Stomach (tissue), 4 donors: ENCODE measurements at regions not wholly inside any gene's neighbourhood (a gene's known extent, or its start where the extent isn't known, plus 50 kb on each side); places are given as distances from the start of the nearest gene placed in this dataset.

Experiments
- EP300 ChIP-seq: sonication (generic); formaldehyde crosslinking; IDR thresholded peaks from one replicate; pipeline ENCODE4 v1.6.1; 2017; ENCODE audit warnings: antibody characterized with exemption
- TF ChIP-seq, protein P1 (sequence below), 7 experiments: fragments of 450-650 bp in 4 of 7; fragments of 200-600 bp in 3 of 7; sonication (generic) in 3 of 7; IDR thresholded peaks; one replicate each; pipeline ENCODE4 v1.5.1; 2016 to 2019; ENCODE audit warnings: antibody characterized with exemption in 7 of 7, control low read depth in 2 of 7, mild to moderate bottlenecking in 1 of 7

DNA sequence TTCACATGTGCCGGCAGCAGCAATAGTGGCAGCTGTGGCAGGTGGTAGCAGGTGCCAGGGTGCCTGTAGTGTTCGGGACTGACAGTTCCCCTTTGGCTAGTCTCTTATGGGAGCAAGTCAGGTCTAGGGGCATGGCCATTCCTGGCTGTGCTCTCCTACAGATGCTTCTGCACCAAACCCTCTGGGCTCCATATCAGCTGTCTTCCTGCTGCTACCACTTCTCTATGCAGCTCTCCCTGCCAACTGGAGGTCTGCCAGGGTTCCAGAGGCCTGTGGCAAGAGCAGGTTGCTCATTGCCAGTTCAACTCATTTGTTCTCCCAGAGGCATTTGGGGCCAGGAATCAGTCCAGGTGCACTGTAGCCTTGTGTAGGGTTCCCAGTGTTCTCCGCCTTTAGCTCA lies 473.7 kb downstream of the JRKL start:
- no peak for TF ChIP-seq EP300
- TF ChIP-seq, protein P1, sequence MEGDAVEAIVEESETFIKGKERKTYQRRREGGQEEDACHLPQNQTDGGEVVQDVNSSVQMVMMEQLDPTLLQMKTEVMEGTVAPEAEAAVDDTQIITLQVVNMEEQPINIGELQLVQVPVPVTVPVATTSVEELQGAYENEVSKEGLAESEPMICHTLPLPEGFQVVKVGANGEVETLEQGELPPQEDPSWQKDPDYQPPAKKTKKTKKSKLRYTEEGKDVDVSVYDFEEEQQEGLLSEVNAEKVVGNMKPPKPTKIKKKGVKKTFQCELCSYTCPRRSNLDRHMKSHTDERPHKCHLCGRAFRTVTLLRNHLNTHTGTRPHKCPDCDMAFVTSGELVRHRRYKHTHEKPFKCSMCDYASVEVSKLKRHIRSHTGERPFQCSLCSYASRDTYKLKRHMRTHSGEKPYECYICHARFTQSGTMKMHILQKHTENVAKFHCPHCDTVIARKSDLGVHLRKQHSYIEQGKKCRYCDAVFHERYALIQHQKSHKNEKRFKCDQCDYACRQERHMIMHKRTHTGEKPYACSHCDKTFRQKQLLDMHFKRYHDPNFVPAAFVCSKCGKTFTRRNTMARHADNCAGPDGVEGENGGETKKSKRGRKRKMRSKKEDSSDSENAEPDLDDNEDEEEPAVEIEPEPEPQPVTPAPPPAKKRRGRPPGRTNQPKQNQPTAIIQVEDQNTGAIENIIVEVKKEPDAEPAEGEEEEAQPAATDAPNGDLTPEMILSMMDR (IDR thresholded peaks at IDR 0.05), result no peak
